Astrocyte (in vitro differentiated cells and primary cell): ENCODE measurements at regions not wholly inside any gene's neighbourhood (a gene's known extent, or its start where the extent isn't known, plus 50 kb on each side); places are given as distances from the start of the nearest gene placed in this dataset.

ENCODE experiments used
- DNase-seq: peaks from one replicate; pipeline ENCODE4 v3.0.0-alpha.2; 2010; ENCODE audit warnings: low read depth
- FAIRE-seq: peaks from 2 replicates; lab custom pipeline; 2011; peaks lifted over from hg19 to GRCh38; lab: Jason Lieb, UNC
- H2AFZ ChIP-seq: 2 replicates; pipeline ENCODE4 v1.6.0; 2012; ENCODE audit warnings: low read depth, low read length, inconsistent platforms
- H3K27ac ChIP-seq: 2 replicates; pipeline ENCODE4 v1.5.1; 2011; ENCODE audit warnings: low read depth, low read length, inconsistent platforms
- H3K27me3 ChIP-seq: 2 replicates; pipeline ENCODE4 v1.6.0; 2011; ENCODE audit warnings: low read length, inconsistent platforms; ENCODE audit not compliant: insufficient read depth
- H3K36me3 ChIP-seq: 2 replicates; pipeline ENCODE4 v1.5.1; 2011; ENCODE audit warnings: low read length, inconsistent platforms; ENCODE audit not compliant: insufficient read depth
- H3K4me1 ChIP-seq: 2 replicates; pipeline ENCODE4 v1.5.1; 2011; ENCODE audit warnings: low read length, inconsistent platforms; ENCODE audit not compliant: insufficient read depth
- H3K4me2 ChIP-seq: 2 replicates; pipeline ENCODE4 v1.6.0; 2012; ENCODE audit warnings: low read length, inconsistent platforms
- H3K4me3 ChIP-seq: 2 replicates; pipeline ENCODE4 v1.5.1; 2011; ENCODE audit warnings: low read depth, mild to moderate bottlenecking, low read length, inconsistent platforms; ENCODE audit not compliant: insufficient read depth
- H3K79me2 ChIP-seq: 2 replicates; pipeline ENCODE4 v1.6.0; 2012; ENCODE audit warnings: mild to moderate bottlenecking, low read length, inconsistent platforms; ENCODE audit not compliant: insufficient read depth
- H3K9ac ChIP-seq: 2 replicates; pipeline ENCODE4 v1.6.0; 2012; ENCODE audit warnings: mild to moderate bottlenecking, low read length, inconsistent platforms
- H3K9me3 ChIP-seq: 2 replicates; pipeline ENCODE4 v1.5.1; 2012; ENCODE audit warnings: low read depth, mild to moderate bottlenecking, low read length, inconsistent platforms; ENCODE audit not compliant: insufficient read depth
- H4K20me1 ChIP-seq: 2 replicates; pipeline ENCODE4 v1.6.0; 2012; ENCODE audit warnings: low read length, inconsistent platforms; ENCODE audit not compliant: insufficient read depth
- H3K27ac Mint-ChIP-seq: one replicate; pipeline ENCODE4 v1.8.0; 2021; ENCODE audit warnings: mild to moderate bottlenecking, mixed read lengths; ENCODE audit not compliant: unreplicated experiment
- H3K27me3 Mint-ChIP-seq: one replicate; pipeline ENCODE4 v1.8.0; 2021; ENCODE audit warnings: low read depth, mixed read lengths; ENCODE audit not compliant: unreplicated experiment
- H3K36me3 Mint-ChIP-seq: one replicate; pipeline ENCODE4 v1.8.0; 2021; ENCODE audit warnings: low read depth, mixed read lengths; ENCODE audit not compliant: unreplicated experiment
- H3K4me1 Mint-ChIP-seq: one replicate; pipeline ENCODE4 v1.8.0; 2021; ENCODE audit warnings: low read depth, mixed read lengths; ENCODE audit not compliant: unreplicated experiment
- H3K4me3 Mint-ChIP-seq: one replicate; pipeline ENCODE4 v1.8.0; 2021; ENCODE audit warnings: mild to moderate bottlenecking, moderate library complexity, mixed read lengths; ENCODE audit not compliant: unreplicated experiment
- H3K9me3 Mint-ChIP-seq: one replicate; pipeline ENCODE4 v1.8.0; 2021; ENCODE audit warnings: mild to moderate bottlenecking, mixed read lengths; ENCODE audit not compliant: unreplicated experiment
- EZH2 ChIP-seq: IDR thresholded peaks from 2 replicates; pipeline ENCODE4 v1.6.1; 2012; ENCODE audit warnings: mild to moderate bottlenecking, low read length, inconsistent platforms; ENCODE audit not compliant: insufficient read depth
- TF ChIP-seq, protein P1 (sequence below): IDR thresholded peaks from 2 replicates; pipeline ENCODE4 v1.5.1; 2011; ENCODE audit warnings: low read depth, mild to moderate bottlenecking, inconsistent platforms, low read length, moderate library complexity; ENCODE audit not compliant: insufficient read depth

DNA sequence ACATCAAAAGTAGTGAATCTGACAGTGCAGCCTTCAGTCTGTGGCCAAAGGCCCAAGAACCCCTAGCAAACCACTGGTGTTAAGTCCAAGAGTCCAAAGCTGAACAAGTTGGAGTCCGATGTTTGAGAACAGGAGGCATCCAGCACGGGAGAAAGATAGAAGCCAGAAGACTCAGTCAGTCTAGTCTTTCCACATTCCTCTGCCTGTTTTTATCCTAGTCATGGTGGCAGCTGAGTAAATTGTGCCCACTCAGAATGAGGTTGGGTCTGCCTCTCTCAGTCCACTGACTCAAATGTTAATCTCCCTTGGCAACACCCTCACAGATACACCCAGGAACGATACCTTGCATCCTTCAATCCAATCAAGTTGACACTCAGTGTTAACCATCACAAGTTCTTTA is 1255.4 kb downstream of the LRFN5 start:
- no peak for FAIRE-seq
- no peak overlapping the region for H3K27ac ChIP-seq
- H4K20me1 ChIP-seq = no peaks in the 10 kb centered on the region
- TF ChIP-seq, protein P1, sequence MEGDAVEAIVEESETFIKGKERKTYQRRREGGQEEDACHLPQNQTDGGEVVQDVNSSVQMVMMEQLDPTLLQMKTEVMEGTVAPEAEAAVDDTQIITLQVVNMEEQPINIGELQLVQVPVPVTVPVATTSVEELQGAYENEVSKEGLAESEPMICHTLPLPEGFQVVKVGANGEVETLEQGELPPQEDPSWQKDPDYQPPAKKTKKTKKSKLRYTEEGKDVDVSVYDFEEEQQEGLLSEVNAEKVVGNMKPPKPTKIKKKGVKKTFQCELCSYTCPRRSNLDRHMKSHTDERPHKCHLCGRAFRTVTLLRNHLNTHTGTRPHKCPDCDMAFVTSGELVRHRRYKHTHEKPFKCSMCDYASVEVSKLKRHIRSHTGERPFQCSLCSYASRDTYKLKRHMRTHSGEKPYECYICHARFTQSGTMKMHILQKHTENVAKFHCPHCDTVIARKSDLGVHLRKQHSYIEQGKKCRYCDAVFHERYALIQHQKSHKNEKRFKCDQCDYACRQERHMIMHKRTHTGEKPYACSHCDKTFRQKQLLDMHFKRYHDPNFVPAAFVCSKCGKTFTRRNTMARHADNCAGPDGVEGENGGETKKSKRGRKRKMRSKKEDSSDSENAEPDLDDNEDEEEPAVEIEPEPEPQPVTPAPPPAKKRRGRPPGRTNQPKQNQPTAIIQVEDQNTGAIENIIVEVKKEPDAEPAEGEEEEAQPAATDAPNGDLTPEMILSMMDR = no peak
- TF ChIP-seq EZH2 = no peak
- H3K79me2 ChIP-seq = no peaks in the 10 kb centered on the region
- no peak overlapping the region for H2AFZ ChIP-seq
- no peaks in the 10 kb centered on the region for H3K27me3 ChIP-seq
- H3K36me3 ChIP-seq = no peaks in the 10 kb centered on the region
- Mint-ChIP-seq H3K36me3 (no peaks in the 10 kb centered on the region), H3K27ac (no peak overlapping the region), H3K4me1 (no peaks in the 10 kb centered on the region), H3K27me3 (no peaks in the 10 kb centered on the region), H3K9me3 (no peaks in the 10 kb centered on the region), H3K4me3 (no peak overlapping the region)
- no peak overlapping the region for H3K4me3 ChIP-seq
- DNase-seq = no peak
- H3K9me3 ChIP-seq = no peaks in the 10 kb centered on the region
- H3K9ac ChIP-seq = no peak overlapping the region
- no peak overlapping the region for H3K4me2 ChIP-seq
- H3K4me1 ChIP-seq = no peaks in the 10 kb centered on the region

DNA sequence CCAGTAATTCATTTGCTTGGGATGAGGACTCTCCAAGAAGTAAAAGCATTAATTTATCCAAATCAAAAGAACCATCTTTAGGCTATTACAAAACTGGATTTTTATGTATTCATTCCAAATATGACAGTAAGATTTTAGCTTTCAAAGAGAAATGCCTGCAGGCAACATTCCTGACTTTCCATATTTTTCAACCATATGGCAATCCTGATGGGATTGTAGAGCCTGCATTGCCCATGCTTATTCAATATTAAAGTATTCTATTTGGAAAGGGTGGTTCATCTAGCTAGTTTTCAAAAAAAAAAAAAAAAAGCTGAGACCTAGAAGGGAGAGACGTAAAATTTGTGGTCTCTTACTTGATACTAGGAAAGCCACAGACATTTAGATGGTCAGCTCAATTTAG is 1253.7 kb downstream of the LRFN5 start:
- no peaks in the 10 kb centered on the region for H3K9me3 Mint-ChIP-seq
- no peaks in the 10 kb centered on the region for H3K27me3 Mint-ChIP-seq
- H3K36me3 Mint-ChIP-seq = no peaks in the 10 kb centered on the region

DNA sequence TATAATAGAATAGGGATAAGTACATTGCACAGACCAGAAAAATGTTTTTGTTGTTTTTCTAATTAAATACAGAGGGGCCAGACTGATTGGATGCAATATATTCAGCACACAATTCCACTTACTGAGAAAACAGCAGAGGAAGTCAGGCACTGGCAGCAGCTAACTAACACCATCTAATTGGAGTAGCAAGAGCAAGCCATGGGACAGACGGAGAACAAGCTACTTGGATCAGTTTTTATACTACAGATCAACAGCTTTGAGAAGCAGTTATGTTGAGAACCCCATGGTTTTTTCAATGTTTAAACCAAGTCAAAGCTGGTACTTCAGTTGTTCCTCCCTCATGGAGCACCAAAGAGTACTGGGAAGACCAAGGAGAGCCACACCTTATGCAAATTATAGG is 1249.4 kb downstream of the LRFN5 start:
- H3K4me3 ChIP-seq = no peak overlapping the region
- Mint-ChIP-seq H3K27ac (no peak overlapping the region), H3K27me3 (no peaks in the 10 kb centered on the region), H3K9me3 (no peaks in the 10 kb centered on the region), H3K4me1 (peaks cover 5% of the 10 kb centered on the region), H3K4me3 (no peak overlapping the region), H3K36me3 (no peaks in the 10 kb centered on the region)
- H3K9me3 ChIP-seq = no peaks in the 10 kb centered on the region
- H3K4me1 ChIP-seq = no peaks in the 10 kb centered on the region
- H3K9ac ChIP-seq = no peak overlapping the region
- H3K79me2 ChIP-seq = no peaks in the 10 kb centered on the region
- no peaks in the 10 kb centered on the region for H4K20me1 ChIP-seq
- H3K27ac ChIP-seq = no peak overlapping the region
- H3K4me2 ChIP-seq = no peak overlapping the region
- no peak for TF ChIP-seq EZH2
- TF ChIP-seq, protein P1 = no peak
- no peaks in the 10 kb centered on the region for H3K36me3 ChIP-seq
- DNase-seq = no peak
- no peaks in the 10 kb centered on the region for H3K27me3 ChIP-seq
- no peak for FAIRE-seq
- no peak overlapping the region for H2AFZ ChIP-seq

More for the DNA sequence above, 1253.7 kb downstream of the LRFN5 start:
- Histone ChIP-seq H3K9me3 (no peaks in the 10 kb centered on the region), H3K36me3 (no peaks in the 10 kb centered on the region), H3K4me3 (no peak overlapping the region), H4K20me1 (no peaks in the 10 kb centered on the region), H3K27ac (no peak overlapping the region), H3K79me2 (no peaks in the 10 kb centered on the region), H3K4me2 (no peak overlapping the region), H2AFZ (no peak overlapping the region), H3K27me3 (no peaks in the 10 kb centered on the region), H3K9ac (no peak overlapping the region), H3K4me1 (no peaks in the 10 kb centered on the region)
- DNase-seq = no peak
- Mint-ChIP-seq H3K4me1 (peaks cover under 1% of the 10 kb centered on the region), H3K4me3 (no peak overlapping the region), H3K27ac (no peak overlapping the region)
- no peak for TF ChIP-seq EZH2
- TF ChIP-seq, protein P1 = no peak
- no peak for FAIRE-seq
